ENCODE measurements at regions not wholly inside any gene's neighbourhood (a gene's known extent, or its start where the extent isn't known, plus 50 kb on each side); places are given as distances from the start of the nearest gene placed in this dataset.

DNA sequence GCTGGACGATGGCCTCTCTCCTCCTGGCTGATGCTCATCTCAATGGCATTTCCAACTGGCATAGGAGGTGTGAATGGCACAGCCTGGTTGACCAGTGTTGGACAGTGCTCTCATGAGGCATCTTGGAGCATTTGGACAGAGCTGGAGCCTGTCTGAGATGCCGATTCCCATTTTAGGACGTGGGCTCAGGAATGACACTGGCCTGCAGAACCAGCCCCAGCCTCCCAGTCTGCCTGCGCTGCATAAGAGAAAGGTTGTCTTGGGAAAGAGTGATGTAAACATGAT is 118.2 kb upstream of the COPS8 start:
- no TSS peak for BruUV-seq (replicated peaks)
- no peaks in the 10 kb centered on the region for H3K27me3 Mint-ChIP-seq (ENCODE audit: insufficient read depth, unreplicated experiment)
- H3K9me3 Mint-ChIP-seq (ENCODE audit: unreplicated experiment), result no peaks in the 10 kb centered on the region
- TF ChIP-seq, protein P1, sequence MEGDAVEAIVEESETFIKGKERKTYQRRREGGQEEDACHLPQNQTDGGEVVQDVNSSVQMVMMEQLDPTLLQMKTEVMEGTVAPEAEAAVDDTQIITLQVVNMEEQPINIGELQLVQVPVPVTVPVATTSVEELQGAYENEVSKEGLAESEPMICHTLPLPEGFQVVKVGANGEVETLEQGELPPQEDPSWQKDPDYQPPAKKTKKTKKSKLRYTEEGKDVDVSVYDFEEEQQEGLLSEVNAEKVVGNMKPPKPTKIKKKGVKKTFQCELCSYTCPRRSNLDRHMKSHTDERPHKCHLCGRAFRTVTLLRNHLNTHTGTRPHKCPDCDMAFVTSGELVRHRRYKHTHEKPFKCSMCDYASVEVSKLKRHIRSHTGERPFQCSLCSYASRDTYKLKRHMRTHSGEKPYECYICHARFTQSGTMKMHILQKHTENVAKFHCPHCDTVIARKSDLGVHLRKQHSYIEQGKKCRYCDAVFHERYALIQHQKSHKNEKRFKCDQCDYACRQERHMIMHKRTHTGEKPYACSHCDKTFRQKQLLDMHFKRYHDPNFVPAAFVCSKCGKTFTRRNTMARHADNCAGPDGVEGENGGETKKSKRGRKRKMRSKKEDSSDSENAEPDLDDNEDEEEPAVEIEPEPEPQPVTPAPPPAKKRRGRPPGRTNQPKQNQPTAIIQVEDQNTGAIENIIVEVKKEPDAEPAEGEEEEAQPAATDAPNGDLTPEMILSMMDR (IDR thresholded peaks at IDR 0.05; ENCODE audit: unreplicated experiment), result no peak
- peaks cover 8% of the 10 kb centered on the region for H3K4me1 Mint-ChIP-seq (ENCODE audit: insufficient read depth, unreplicated experiment)
- no peak overlapping the region for H3K27ac Mint-ChIP-seq (ENCODE audit: low read depth, unreplicated experiment)
- intact Hi-C loops (cut with micrococcal nuclease), result no loop called here
- no peak overlapping the region for H3K4me3 Mint-ChIP-seq (ENCODE audit: unreplicated experiment)
- ChIA-PET POLR2A (no interaction called here), CTCF (no interaction called here)
- no peaks in the 10 kb centered on the region for H3K36me3 Mint-ChIP-seq (ENCODE audit: insufficient read depth, unreplicated experiment)
- no peak for DNase-seq (ENCODE audit: unreplicated experiment)

DNA sequence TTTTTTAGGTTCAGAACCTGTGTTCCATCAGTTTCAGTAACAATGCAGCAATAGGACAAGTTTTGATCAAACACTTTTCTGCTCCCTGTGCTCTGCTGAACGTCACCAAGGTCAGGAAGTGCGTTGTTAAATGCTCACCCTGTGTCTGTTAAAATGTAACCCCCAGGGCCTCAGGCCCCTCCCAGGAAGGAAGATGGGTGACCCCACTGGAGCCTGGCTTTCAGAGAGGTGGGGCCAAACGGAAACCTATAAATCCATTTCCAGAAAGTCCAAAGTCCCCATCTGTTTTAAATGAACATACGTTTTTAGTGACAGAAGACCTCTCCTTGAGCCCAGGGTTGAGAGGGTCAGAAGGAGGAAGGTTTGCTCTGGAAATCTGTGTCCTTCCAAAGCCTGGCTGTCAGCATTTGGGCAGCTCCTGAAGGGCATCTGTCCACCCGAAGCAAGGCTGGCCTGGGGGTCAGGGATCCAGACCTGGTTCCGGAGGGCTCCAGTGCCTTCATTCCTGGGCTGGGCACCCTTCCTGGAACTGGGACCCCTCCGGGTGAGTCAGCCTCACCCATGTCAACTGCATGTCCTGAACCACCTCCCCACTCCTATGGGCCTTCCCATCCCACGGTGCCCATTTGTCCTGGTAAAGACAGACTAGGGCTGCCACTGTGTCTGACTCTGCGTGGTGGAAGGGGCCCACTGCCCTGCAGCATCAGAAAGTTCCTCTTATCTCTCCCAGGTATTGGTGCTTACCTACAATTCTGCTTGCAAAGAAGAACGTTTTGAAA is 117.4 kb upstream of the COPS8 start:
- ChIA-PET CTCF (no interaction called here), POLR2A (interaction anchor here (0.6 kb wide), 1 partner anchor 12 kb away, joined by 3 read pairs; no protein-coding TSS in a partner anchor)
- TF ChIP-seq, protein P1 (IDR thresholded peaks at IDR 0.05; ENCODE audit: unreplicated experiment), result no peak
- no peak overlapping the region for H3K4me3 Mint-ChIP-seq (ENCODE audit: unreplicated experiment)
- BruUV-seq (replicated peaks), result no TSS peak
- intact Hi-C loops (cut with micrococcal nuclease), result no loop called here
- H3K9me3 Mint-ChIP-seq (ENCODE audit: unreplicated experiment), result no peaks in the 10 kb centered on the region
- H3K36me3 Mint-ChIP-seq (ENCODE audit: insufficient read depth, unreplicated experiment), result no peaks in the 10 kb centered on the region
- DNase-seq (ENCODE audit: unreplicated experiment), result no peak
- H3K4me1 Mint-ChIP-seq (ENCODE audit: insufficient read depth, unreplicated experiment), result peaks cover 15% of the 10 kb centered on the region
- no peaks in the 10 kb centered on the region for H3K27me3 Mint-ChIP-seq (ENCODE audit: insufficient read depth, unreplicated experiment)
- H3K27ac Mint-ChIP-seq (ENCODE audit: low read depth, unreplicated experiment), result no peak overlapping the region

DNA sequence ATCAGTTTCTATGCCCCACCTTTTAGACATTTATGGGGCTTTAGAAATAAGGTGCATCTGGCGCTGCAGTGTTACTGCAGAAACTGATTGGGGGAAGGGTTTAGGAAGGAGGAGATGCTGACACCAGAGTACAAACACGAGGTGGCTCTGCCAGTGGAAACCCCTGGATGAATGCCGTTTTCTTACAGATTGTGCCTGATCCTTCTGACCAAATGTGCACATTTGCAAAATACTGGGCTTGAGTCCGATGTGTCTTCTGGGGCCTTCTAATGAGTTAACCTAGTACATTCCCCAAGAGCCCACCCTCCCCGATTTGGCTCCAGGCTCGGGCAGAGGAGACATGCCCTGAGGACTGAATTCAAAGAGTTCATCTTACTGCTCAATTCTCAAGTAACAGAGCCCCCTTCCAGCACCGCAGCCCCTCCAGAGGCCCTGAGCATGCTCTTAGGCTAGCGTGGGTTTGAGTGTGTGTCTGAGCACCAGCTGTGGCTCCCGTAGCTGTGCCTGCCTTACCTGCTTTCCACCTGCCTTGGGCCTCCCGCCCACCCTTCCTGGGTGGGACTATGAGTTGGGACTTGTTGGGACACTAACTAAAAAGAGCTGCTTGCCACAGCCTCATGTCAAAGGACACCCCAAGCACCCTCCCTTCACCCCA is 116.7 kb upstream of the COPS8 start:
- Mint-ChIP-seq H3K4me1 (ENCODE audit: insufficient read depth, unreplicated experiment) (peaks cover 15% of the 10 kb centered on the region), H3K36me3 (ENCODE audit: insufficient read depth, unreplicated experiment) (no peaks in the 10 kb centered on the region), H3K27me3 (ENCODE audit: insufficient read depth, unreplicated experiment) (no peaks in the 10 kb centered on the region), H3K9me3 (ENCODE audit: unreplicated experiment) (no peaks in the 10 kb centered on the region), H3K27ac (ENCODE audit: low read depth, unreplicated experiment) (no peak overlapping the region), H3K4me3 (ENCODE audit: unreplicated experiment) (no peak overlapping the region)
- ChIA-PET CTCF (no interaction called here), POLR2A (interaction anchor here (0.6 kb wide), 1 partner anchor 12 kb away, joined by 3 read pairs; no protein-coding TSS in a partner anchor)
- TF ChIP-seq, protein P1 (IDR thresholded peaks at IDR 0.05; ENCODE audit: unreplicated experiment), result no peak
- DNase-seq (ENCODE audit: unreplicated experiment), result no peak
- BruUV-seq (replicated peaks), result no TSS peak
- intact Hi-C loops (cut with micrococcal nuclease), result no loop called here

DNA sequence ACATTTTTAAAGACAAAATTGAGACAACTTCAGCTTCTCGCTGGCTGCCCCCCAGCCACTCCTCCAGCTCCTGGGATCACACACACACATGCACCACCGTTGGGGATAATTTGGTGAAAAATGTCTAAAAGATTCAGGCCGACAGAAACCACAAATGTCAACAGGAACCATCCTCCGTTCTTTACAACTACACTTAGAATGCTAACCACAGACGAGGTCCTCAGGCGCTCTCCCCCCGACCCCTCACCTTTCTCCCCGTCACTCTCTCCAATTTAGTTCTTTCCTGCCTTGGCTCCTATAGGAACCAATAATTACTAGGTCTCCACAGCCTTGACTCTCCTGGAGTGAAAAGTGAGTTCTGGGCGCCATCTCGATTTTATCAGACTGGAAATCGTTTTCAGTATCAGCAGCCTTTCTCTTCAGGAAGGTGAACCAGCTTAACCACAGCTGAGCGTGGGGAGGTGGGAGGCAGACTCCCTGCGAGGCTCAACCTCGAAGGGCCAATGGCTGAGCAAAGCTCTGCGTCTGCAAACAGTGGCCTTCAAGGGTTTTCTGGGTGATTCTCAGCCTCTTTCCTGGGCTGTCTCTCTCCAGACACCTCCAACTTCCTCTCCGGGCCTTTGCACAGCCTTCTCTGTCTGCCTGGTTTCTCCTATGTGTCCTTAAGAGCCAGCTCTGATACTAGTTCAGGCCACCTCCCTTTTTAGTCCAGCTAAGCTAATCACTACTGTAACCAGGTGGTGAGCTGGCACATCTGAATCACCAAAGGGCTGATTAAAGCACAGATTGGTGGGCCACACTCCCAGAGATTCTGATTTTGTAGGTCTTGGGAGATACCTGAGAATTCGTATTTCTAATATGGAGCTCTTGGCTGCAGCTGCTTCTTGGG is 115.7 kb upstream of the COPS8 start:
- ChIA-PET CTCF (interaction anchor here (0.6 kb wide), 1 partner anchor 54 kb away, joined by 4 read pairs; no protein-coding TSS in a partner anchor), POLR2A (no interaction called here)
- Mint-ChIP-seq H3K36me3 (ENCODE audit: insufficient read depth, unreplicated experiment) (no peaks in the 10 kb centered on the region), H3K4me1 (ENCODE audit: insufficient read depth, unreplicated experiment) (peaks cover 15% of the 10 kb centered on the region), H3K4me3 (ENCODE audit: unreplicated experiment) (no peak overlapping the region), H3K9me3 (ENCODE audit: unreplicated experiment) (no peaks in the 10 kb centered on the region), H3K27me3 (ENCODE audit: insufficient read depth, unreplicated experiment) (no peaks in the 10 kb centered on the region), H3K27ac (ENCODE audit: low read depth, unreplicated experiment) (no peak overlapping the region)
- no TSS peak for BruUV-seq (replicated peaks)
- intact Hi-C loops (cut with micrococcal nuclease), result loop anchor here (10.0 kb wide), 1 partner anchor 95 kb away; no protein-coding TSS in a partner anchor
- TF ChIP-seq, protein P1 (IDR thresholded peaks at IDR 0.05; ENCODE audit: unreplicated experiment), result no peak
- no peak for DNase-seq (ENCODE audit: unreplicated experiment)

Measured in MCF 10A (cell line).